ENCODE measurements at regions not wholly inside any gene's neighbourhood (a gene's known extent, or its start where the extent isn't known, plus 50 kb on each side); places are given as distances from the start of the nearest gene placed in this dataset.

DNA sequence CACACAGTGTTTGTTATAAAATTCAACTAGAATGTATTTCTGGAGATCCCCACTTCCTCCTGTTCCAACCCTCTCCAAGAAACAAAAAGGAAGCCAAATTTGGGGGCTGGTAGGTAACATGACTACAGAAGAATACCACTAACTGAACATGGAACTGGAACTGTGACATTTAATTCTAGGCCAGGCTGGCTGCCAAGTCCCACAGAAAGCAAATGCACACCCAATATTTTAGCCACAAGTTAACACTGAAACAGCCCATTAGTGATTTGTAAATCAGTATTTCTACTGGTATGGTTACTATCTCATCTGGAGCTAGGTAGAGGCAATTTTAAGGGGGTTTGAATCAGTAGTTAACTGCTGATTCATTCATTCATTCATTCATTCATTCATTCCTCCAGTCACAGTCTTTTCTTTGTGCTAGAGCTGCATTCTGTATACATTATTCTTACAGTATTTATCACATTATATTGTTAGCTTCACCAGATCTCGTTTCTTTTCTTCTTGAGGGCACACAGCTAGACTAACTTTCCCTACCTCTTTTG lies 131.7 kb upstream of the GDNF start:
- no peak overlapping the region for H3K4me2 ChIP-seq (ENCODE audit: low read length)
- no peak overlapping the region for H3K4me3 ChIP-seq (ENCODE audit: low read depth, low read length, poor library complexity, severe bottlenecking)
- H2AFZ ChIP-seq (ENCODE audit: low read length): no peak overlapping the region
- H3K27ac ChIP-seq (ENCODE audit: low read depth, low read length, poor library complexity, severe bottlenecking): no peak overlapping the region
- no peak overlapping the region for H3K9ac ChIP-seq (ENCODE audit: low read length)
- H3K79me2 ChIP-seq (ENCODE audit: insufficient read depth, low read length): no peaks in the 10 kb centered on the region
- H4K20me1 ChIP-seq (ENCODE audit: insufficient read depth, low read length): no peaks in the 10 kb centered on the region
- no peak for TF ChIP-seq EZH2 (IDR thresholded peaks at IDR 0.05; ENCODE audit: borderline replicate concordance, low read length)
- TF ChIP-seq, protein P1, sequence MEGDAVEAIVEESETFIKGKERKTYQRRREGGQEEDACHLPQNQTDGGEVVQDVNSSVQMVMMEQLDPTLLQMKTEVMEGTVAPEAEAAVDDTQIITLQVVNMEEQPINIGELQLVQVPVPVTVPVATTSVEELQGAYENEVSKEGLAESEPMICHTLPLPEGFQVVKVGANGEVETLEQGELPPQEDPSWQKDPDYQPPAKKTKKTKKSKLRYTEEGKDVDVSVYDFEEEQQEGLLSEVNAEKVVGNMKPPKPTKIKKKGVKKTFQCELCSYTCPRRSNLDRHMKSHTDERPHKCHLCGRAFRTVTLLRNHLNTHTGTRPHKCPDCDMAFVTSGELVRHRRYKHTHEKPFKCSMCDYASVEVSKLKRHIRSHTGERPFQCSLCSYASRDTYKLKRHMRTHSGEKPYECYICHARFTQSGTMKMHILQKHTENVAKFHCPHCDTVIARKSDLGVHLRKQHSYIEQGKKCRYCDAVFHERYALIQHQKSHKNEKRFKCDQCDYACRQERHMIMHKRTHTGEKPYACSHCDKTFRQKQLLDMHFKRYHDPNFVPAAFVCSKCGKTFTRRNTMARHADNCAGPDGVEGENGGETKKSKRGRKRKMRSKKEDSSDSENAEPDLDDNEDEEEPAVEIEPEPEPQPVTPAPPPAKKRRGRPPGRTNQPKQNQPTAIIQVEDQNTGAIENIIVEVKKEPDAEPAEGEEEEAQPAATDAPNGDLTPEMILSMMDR (IDR thresholded peaks at IDR 0.05; ENCODE audit: low read length): no peak
- no peaks in the 10 kb centered on the region for H3K9me2 ChIP-seq (ENCODE audit: low read depth, low read length)
- no peaks in the 10 kb centered on the region for H3K27me3 ChIP-seq (ENCODE audit: insufficient read depth, low read length)
- no peaks in the 10 kb centered on the region for H3K36me3 ChIP-seq (ENCODE audit: insufficient read depth, low read length)
- H3F3A ChIP-seq (ENCODE audit: insufficient read depth, low read length): no peaks in the 10 kb centered on the region
- no peaks in the 10 kb centered on the region for H3K9me3 ChIP-seq (ENCODE audit: low read length)
- H3K4me1 ChIP-seq (ENCODE audit: insufficient read depth, low read length, severe bottlenecking): no peaks in the 10 kb centered on the region

DNA sequence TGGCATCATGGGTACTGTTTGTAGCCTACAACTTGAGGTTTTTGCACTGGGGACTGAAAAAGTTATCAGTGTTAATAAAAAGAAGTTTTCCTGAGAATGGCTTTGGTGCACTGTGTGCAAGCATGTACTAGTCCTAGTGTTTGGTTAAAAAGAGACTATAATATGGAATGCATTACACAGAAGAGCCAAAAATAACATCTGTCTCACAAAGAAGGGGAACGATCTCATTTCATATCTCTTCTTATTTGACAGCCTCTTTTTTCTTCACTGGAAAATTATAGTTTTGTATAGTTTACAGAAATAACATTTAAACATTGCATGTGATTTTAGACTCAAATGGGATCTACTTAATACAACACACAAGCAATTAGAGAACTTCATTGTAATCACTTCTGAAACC lies 127.0 kb upstream of the GDNF start:
- Histone ChIP-seq H3F3A (ENCODE audit: insufficient read depth, low read length) (no peaks in the 10 kb centered on the region), H3K4me1 (ENCODE audit: insufficient read depth, low read length, severe bottlenecking) (no peaks in the 10 kb centered on the region), H4K20me1 (ENCODE audit: insufficient read depth, low read length) (no peaks in the 10 kb centered on the region), H3K9ac (ENCODE audit: low read length) (no peak overlapping the region), H3K79me2 (ENCODE audit: insufficient read depth, low read length) (no peaks in the 10 kb centered on the region), H3K9me2 (ENCODE audit: low read depth, low read length) (no peaks in the 10 kb centered on the region), H3K4me3 (ENCODE audit: low read depth, low read length, poor library complexity, severe bottlenecking) (no peak overlapping the region), H3K36me3 (ENCODE audit: insufficient read depth, low read length) (no peaks in the 10 kb centered on the region), H3K4me2 (ENCODE audit: low read length) (no peak overlapping the region), H3K27ac (ENCODE audit: low read depth, low read length, poor library complexity, severe bottlenecking) (no peak overlapping the region), H3K27me3 (ENCODE audit: insufficient read depth, low read length) (no peaks in the 10 kb centered on the region), H3K9me3 (ENCODE audit: low read length) (no peaks in the 10 kb centered on the region), H2AFZ (ENCODE audit: low read length) (no peak overlapping the region)
- TF ChIP-seq, protein P1 (IDR thresholded peaks at IDR 0.05; ENCODE audit: low read length): no peak
- TF ChIP-seq EZH2 (IDR thresholded peaks at IDR 0.05; ENCODE audit: borderline replicate concordance, low read length): no peak

DNA sequence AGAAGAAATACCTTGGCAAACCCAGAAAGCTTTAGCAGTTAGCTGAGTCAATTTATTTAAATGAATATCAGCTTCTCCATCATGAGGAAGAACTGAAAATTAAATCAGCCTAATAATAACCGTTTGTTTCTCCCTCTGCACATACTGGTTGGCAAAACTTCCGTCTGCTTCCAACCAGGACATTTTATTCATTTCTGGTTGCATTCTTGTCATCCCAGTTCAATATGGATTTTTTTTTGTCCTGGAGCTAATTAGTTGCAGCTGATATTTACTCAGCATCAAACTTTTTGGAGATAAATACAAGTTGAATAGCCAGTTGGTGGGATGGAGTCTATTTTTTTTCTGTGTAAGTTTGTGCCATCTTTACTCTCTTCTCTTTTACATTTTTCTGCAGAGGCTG lies 126.5 kb upstream of the GDNF start:
- Histone ChIP-seq H3K4me3 (ENCODE audit: low read depth, low read length, poor library complexity, severe bottlenecking) (no peak overlapping the region), H3K79me2 (ENCODE audit: insufficient read depth, low read length) (no peaks in the 10 kb centered on the region), H3F3A (ENCODE audit: insufficient read depth, low read length) (no peaks in the 10 kb centered on the region), H2AFZ (ENCODE audit: low read length) (no peak overlapping the region), H4K20me1 (ENCODE audit: insufficient read depth, low read length) (no peaks in the 10 kb centered on the region), H3K4me2 (ENCODE audit: low read length) (no peak overlapping the region), H3K9me3 (ENCODE audit: low read length) (no peaks in the 10 kb centered on the region), H3K4me1 (ENCODE audit: insufficient read depth, low read length, severe bottlenecking) (no peaks in the 10 kb centered on the region), H3K27ac (ENCODE audit: low read depth, low read length, poor library complexity, severe bottlenecking) (no peak overlapping the region), H3K36me3 (ENCODE audit: insufficient read depth, low read length) (no peaks in the 10 kb centered on the region), H3K27me3 (ENCODE audit: insufficient read depth, low read length) (no peaks in the 10 kb centered on the region), H3K9me2 (ENCODE audit: low read depth, low read length) (no peaks in the 10 kb centered on the region), H3K9ac (ENCODE audit: low read length) (no peak overlapping the region)
- no peak for TF ChIP-seq EZH2 (IDR thresholded peaks at IDR 0.05; ENCODE audit: borderline replicate concordance, low read length)
- TF ChIP-seq, protein P1 (IDR thresholded peaks at IDR 0.05; ENCODE audit: low read length): no peak
